OCI-LY1 (cell line): ENCODE measurements at regions not wholly inside any gene's neighbourhood (a gene's known extent, or its start where the extent isn't known, plus 50 kb on each side); places are given as distances from the start of the nearest gene placed in this dataset.
A peak's percentile ranks its signal among the peaks of the same experiment; 100 is the strongest.

Experiments
- H2AFZ ChIP-seq: fragments of 200-600 bp; sonication (generic), shearing (Covaris generic); 2 replicates; pipeline ENCODE4 v1.6.0; 2014; ENCODE audit warnings: antibody characterized with exemption, mild to moderate bottlenecking, low read length
- H3F3A ChIP-seq: fragments of 200-600 bp; sonication (generic), shearing (Covaris generic); 2 replicates; pipeline ENCODE4 v1.6.0; 2014; ENCODE audit warnings: mild to moderate bottlenecking, antibody characterized with exemption, low read length, moderate library complexity; ENCODE audit not compliant: insufficient read depth
- H3K27ac ChIP-seq: fragments of 200-600 bp; sonication (generic); 2 replicates; pipeline ENCODE4 v1.5.1; 2014; ENCODE audit warnings: low read length, mixed run types, mild to moderate bottlenecking, low read depth; ENCODE audit not compliant: poor library complexity, severe bottlenecking
- H3K27me3 ChIP-seq: fragments of 200-600 bp; sonication (generic); 2 replicates; pipeline ENCODE4 v1.6.0; 2014; ENCODE audit warnings: antibody characterized with exemption, mild to moderate bottlenecking, low read length, moderate library complexity; ENCODE audit not compliant: insufficient read depth
- H3K36me3 ChIP-seq: fragments of 200-600 bp; sonication (generic); 2 replicates; pipeline ENCODE4 v1.6.1; 2014; ENCODE audit warnings: mild to moderate bottlenecking, antibody characterized with exemption, low read length, moderate library complexity, mixed read lengths; ENCODE audit not compliant: insufficient read depth
- H3K4me1 ChIP-seq: fragments of 200-600 bp; sonication (generic); 2 replicates; pipeline ENCODE4 v1.5.1; 2014; ENCODE audit warnings: mild to moderate bottlenecking, low read length, moderate library complexity; ENCODE audit not compliant: insufficient read depth, severe bottlenecking
- H3K4me2 ChIP-seq: fragments of 200-600 bp; sonication (generic), shearing (Covaris generic); 2 replicates; pipeline ENCODE4 v1.6.1; 2014; ENCODE audit warnings: low read length
- H3K4me3 ChIP-seq: fragments of 200-600 bp; sonication (generic); 2 replicates; pipeline ENCODE4 v1.5.1; 2014; ENCODE audit warnings: low read length, low read depth, mild to moderate bottlenecking, mixed read lengths; ENCODE audit not compliant: poor library complexity, severe bottlenecking
- H3K79me2 ChIP-seq: fragments of 200-600 bp; shearing (Covaris generic); 2 replicates; pipeline ENCODE4 v1.6.1; 2016; ENCODE audit warnings: mixed run types, low read length, mixed read lengths; ENCODE audit not compliant: insufficient read depth
- H3K9ac ChIP-seq: fragments of 200-600 bp; sonication (generic), shearing (Covaris generic); 2 replicates; pipeline ENCODE4 v1.6.1; 2014; ENCODE audit warnings: mild to moderate bottlenecking, low read length, mixed read lengths
- H3K9me2 ChIP-seq: fragments of 200-600 bp; sonication (generic), shearing (Covaris generic); 2 replicates; pipeline ENCODE4 v1.6.1; 2014; ENCODE audit warnings: low read depth, mild to moderate bottlenecking, low read length, mixed read lengths
- H3K9me3 ChIP-seq: fragments of 200-600 bp; shearing (Covaris generic); 2 replicates; pipeline ENCODE4 v1.6.1; 2014; ENCODE audit warnings: low read length, mixed read lengths
- H4K20me1 ChIP-seq: fragments of 200-600 bp; sonication (generic), shearing (Covaris generic); 2 replicates; pipeline ENCODE4 v1.6.0; 2016; ENCODE audit warnings: mild to moderate bottlenecking, low read length; ENCODE audit not compliant: insufficient read depth
- CTCF ChIP-seq: fragments of 200-600 bp; sonication (generic), shearing (Covaris generic); IDR thresholded peaks from 2 replicates; pipeline ENCODE4 v1.5.1; 2017; ENCODE audit warnings: mild to moderate bottlenecking, antibody characterized with exemption, low read length, moderate library complexity, mixed read lengths
- EZH2 ChIP-seq: fragments of 200-600 bp; sonication (generic), shearing (Covaris generic); IDR thresholded peaks from 2 replicates; pipeline ENCODE4 v1.8.0; 2017; ENCODE audit warnings: borderline replicate concordance, mixed run types, mild to moderate bottlenecking, antibody characterized with exemption, low read length, moderate library complexity, mixed read lengths

- Histone ChIP-seq H3K36me3 (peaks cover 6% of the 10 kb centered on the region; the same call in 1 of the 2 replicates), H3K4me2 (no peak overlapping the region), H3K9me3 (no peaks in the 10 kb centered on the region), H3K4me3 (no peak overlapping the region), H3K9ac (no peak overlapping the region), H2AFZ (no peak overlapping the region), H3F3A (0 out of 2 replicates have a peak, but pooled peaks cover 3% of the 10 kb centered on the region), H3K79me2 (no peaks in the 10 kb centered on the region), H3K4me1 (peaks cover 27% of the 10 kb centered on the region), H3K9me2 (no peaks in the 10 kb centered on the region), H3K27ac (no peak overlapping the region), H4K20me1 (no peaks in the 10 kb centered on the region), H3K27me3 (no peaks in the 10 kb centered on the region)
- no peak for TF ChIP-seq EZH2
- no peak for TF ChIP-seq CTCF
These were observed 202.1 kb downstream of the DEPDC1B start for GRCh38 chr5:60497706-60498500.

GRCh38 chr5:60495644-60496520 lies 204.1 kb downstream of the DEPDC1B start:
- Histone ChIP-seq H3K79me2 (no peaks in the 10 kb centered on the region), H3F3A (0 out of 2 replicates have a peak, but pooled peaks cover 3% of the 10 kb centered on the region), H3K27me3 (no peaks in the 10 kb centered on the region), H3K27ac (no peak overlapping the region), H3K9me2 (no peaks in the 10 kb centered on the region), H3K9me3 (no peaks in the 10 kb centered on the region), H3K36me3 (no peaks in the 10 kb centered on the region), H3K4me2 (no peak overlapping the region), H4K20me1 (no peaks in the 10 kb centered on the region), H3K4me3 (no peak overlapping the region), H3K4me1 (peaks cover 27% of the 10 kb centered on the region), H3K9ac (no peak overlapping the region), H2AFZ (no peak overlapping the region)
- TF ChIP-seq EZH2 (no peak), CTCF (no peak)

- Histone ChIP-seq H2AFZ (no peak overlapping the region), H3K27ac (peak overlapping the region; percentile 46), H3K9me3 (no peaks in the 10 kb centered on the region), H3K4me1 (peaks cover 27% of the 10 kb centered on the region), H3K9me2 (no peaks in the 10 kb centered on the region), H3K36me3 (no peaks in the 10 kb centered on the region), H3K9ac (no peak overlapping the region), H3K79me2 (no peaks in the 10 kb centered on the region), H3K4me3 (no peak overlapping the region), H3K4me2 (peak overlapping the region; percentile 11; the same call in 1 of the 2 replicates), H3F3A (0 out of 2 replicates have a peak, but pooled peaks cover 3% of the 10 kb centered on the region), H4K20me1 (no peaks in the 10 kb centered on the region), H3K27me3 (no peaks in the 10 kb centered on the region)
- TF ChIP-seq EZH2: no peak
- no peak for TF ChIP-seq CTCF
These were observed 205.3 kb downstream of the DEPDC1B start for GRCh38 chr5:60494635-60495034.
